ENCODE measurements at regions not wholly inside any gene's neighbourhood (a gene's known extent, or its start where the extent isn't known, plus 50 kb on each side); places are given as distances from the start of the nearest gene placed in this dataset.

- no peaks in the 10 kb centered on the region for H4K20me1 ChIP-seq (ENCODE audit: insufficient read depth, low read length)
- H3K27ac ChIP-seq (ENCODE audit: low read depth in 1 of 2, low read length in 2 of 2) = peak overlapping the region in 1 of 2 donors; percentile 78
- peak overlapping the region; percentile 52 for H3K4me2 ChIP-seq (replicated peaks; ENCODE audit: extremely low read depth, low read length, poor library complexity, severe bottlenecking)
- H3K4me3 ChIP-seq (replicated peaks in 1 of 3; ENCODE audit: low read depth in 2 of 3, low read length in 3 of 3) = peak overlapping the region in 2 of 3 experiments; percentile 16 to 45
- H3K79me2 ChIP-seq (ENCODE audit: insufficient read depth, low read length) = no peaks in the 10 kb centered on the region
- intact Hi-C loops (cut with micrococcal nuclease) = loop anchor here in 1 of 2 donors (10.0 kb wide), 1 partner anchor 666 kb away; the partner anchor contains the start of gene SCAF11
- peak overlapping the region; percentile 68 to 91 (median 83) for H3K27ac Mint-ChIP-seq
- H3K9me3 Mint-ChIP-seq = no peaks in the 10 kb centered on the region
- DNase-seq = peak; percentile 25 to 57 (median 46)
- H3K9me3 ChIP-seq (replicated peaks in 1 of 2; ENCODE audit: control insufficient read depth in 1 of 2, insufficient read depth in 1 of 2, low read length in 2 of 2) = no peaks in the 10 kb centered on the region
- peak overlapping the region in 1 of 2 donors; percentile 54 for H3K4me3 Mint-ChIP-seq
- peak overlapping the region; percentile 39 for H2AFZ ChIP-seq (ENCODE audit: insufficient read depth, low read depth, low read length, poor library complexity, severe bottlenecking)
- H3K27me3 ChIP-seq (ENCODE audit: control insufficient read depth in 2 of 2, insufficient read depth in 2 of 2, low read length in 2 of 2) = no peaks in the 10 kb centered on the region
- H3K36me3 ChIP-seq (replicated peaks in 1 of 2; ENCODE audit: control insufficient read depth in 1 of 2, insufficient read depth in 2 of 2, low read length in 2 of 2) = no peaks in the 10 kb centered on the region
- H3K27me3 Mint-ChIP-seq (ENCODE audit: low read depth in 3 of 3) = no peaks in the 10 kb centered on the region
- peak overlapping the region; percentile 0 for H3K9ac ChIP-seq (ENCODE audit: insufficient read depth, low read length, poor library complexity, severe bottlenecking)
- peak; percentile 69 for TF ChIP-seq CTCF (IDR thresholded peaks at IDR 0.05)
- WGBS (ENCODE audit: insufficient coverage) = no CpG with 5 or more reads among the region's 2 CpGs
- H3K4me1 ChIP-seq (ENCODE audit: control insufficient read depth in 1 of 2, insufficient read depth in 2 of 2, low read length in 2 of 2) = peaks cover 40 to 43% of the 10 kb centered on the region in 2 donors
- peaks cover 44% of the 10 kb centered on the region for H3K4me1 Mint-ChIP-seq
- no peaks in the 10 kb centered on the region for H3K36me3 Mint-ChIP-seq
These were observed 164.5 kb downstream of the SLC38A4 start for GRCh38 chr12:46661110-46661845.

GRCh38 chr12:46660719-46661109, 165.1 kb downstream of the SLC38A4 start:
- peak overlapping the region in 1 of 2 donors; percentile 54 for H3K4me3 Mint-ChIP-seq
- intact Hi-C loops (cut with micrococcal nuclease) = loop anchor here in 1 of 2 donors (10.0 kb wide), 1 partner anchor 666 kb away; the partner anchor contains the start of gene SCAF11
- WGBS (ENCODE audit: insufficient coverage) = no CpG with 5 or more reads among the region's 5 CpGs
- no peaks in the 10 kb centered on the region for H3K36me3 Mint-ChIP-seq
- H3K27me3 Mint-ChIP-seq (ENCODE audit: low read depth in 3 of 3) = no peaks in the 10 kb centered on the region
- H3K4me3 ChIP-seq (replicated peaks in 1 of 3; ENCODE audit: low read depth in 2 of 3, low read length in 3 of 3) = peak overlapping the region in 1 of 3 experiments; percentile 45
- H3K9ac ChIP-seq (ENCODE audit: insufficient read depth, low read length, poor library complexity, severe bottlenecking) = peak overlapping the region; percentile 0
- H3K79me2 ChIP-seq (ENCODE audit: insufficient read depth, low read length) = no peaks in the 10 kb centered on the region
- no peak for TF ChIP-seq CTCF (IDR thresholded peaks at IDR 0.05)
- no peaks in the 10 kb centered on the region for H3K27me3 ChIP-seq (ENCODE audit: control insufficient read depth in 2 of 2, insufficient read depth in 2 of 2, low read length in 2 of 2)
- peaks cover 44% of the 10 kb centered on the region for H3K4me1 Mint-ChIP-seq
- H3K27ac Mint-ChIP-seq = peak overlapping the region; percentile 68 to 91 (median 83)
- no peaks in the 10 kb centered on the region for H3K36me3 ChIP-seq (replicated peaks in 1 of 2; ENCODE audit: control insufficient read depth in 1 of 2, insufficient read depth in 2 of 2, low read length in 2 of 2)
- peak overlapping the region; percentile 39 for H2AFZ ChIP-seq (ENCODE audit: insufficient read depth, low read depth, low read length, poor library complexity, severe bottlenecking)
- no peaks in the 10 kb centered on the region for H3K9me3 ChIP-seq (replicated peaks in 1 of 2; ENCODE audit: control insufficient read depth in 1 of 2, insufficient read depth in 1 of 2, low read length in 2 of 2)
- no peaks in the 10 kb centered on the region for H3K9me3 Mint-ChIP-seq
- peak overlapping the region; percentile 52 for H3K4me2 ChIP-seq (replicated peaks; ENCODE audit: extremely low read depth, low read length, poor library complexity, severe bottlenecking)
- H4K20me1 ChIP-seq (ENCODE audit: insufficient read depth, low read length) = no peaks in the 10 kb centered on the region
- H3K27ac ChIP-seq (ENCODE audit: low read depth in 1 of 2, low read length in 2 of 2) = peak overlapping the region in 1 of 2 donors; percentile 78
- DNase-seq = peak; percentile 46 to 67 (median 51)
- peaks cover 40 to 43% of the 10 kb centered on the region in 2 donors for H3K4me1 ChIP-seq (ENCODE audit: control insufficient read depth in 1 of 2, insufficient read depth in 2 of 2, low read length in 2 of 2)

Measured in CD14-positive monocyte (primary cell).